Caki2 (cell line): ENCODE measurements at regions not wholly inside any gene's neighbourhood (a gene's known extent, or its start where the extent isn't known, plus 50 kb on each side); places are given as distances from the start of the nearest gene placed in this dataset.

Experiments
- DNase-seq: peaks from one replicate; pipeline ENCODE4 v3.0.0-alpha.2; 2015; ENCODE audit warnings: low read depth
- in situ Hi-C: cut with HindIII; loops from 2 replicates; pipeline ENCODE4 v1.10.0; 2016; ENCODE audit warnings: low sequenced_read_pairs, low pct_unique_long_range_greater_than_20kb, mixed read lengths

DNA sequence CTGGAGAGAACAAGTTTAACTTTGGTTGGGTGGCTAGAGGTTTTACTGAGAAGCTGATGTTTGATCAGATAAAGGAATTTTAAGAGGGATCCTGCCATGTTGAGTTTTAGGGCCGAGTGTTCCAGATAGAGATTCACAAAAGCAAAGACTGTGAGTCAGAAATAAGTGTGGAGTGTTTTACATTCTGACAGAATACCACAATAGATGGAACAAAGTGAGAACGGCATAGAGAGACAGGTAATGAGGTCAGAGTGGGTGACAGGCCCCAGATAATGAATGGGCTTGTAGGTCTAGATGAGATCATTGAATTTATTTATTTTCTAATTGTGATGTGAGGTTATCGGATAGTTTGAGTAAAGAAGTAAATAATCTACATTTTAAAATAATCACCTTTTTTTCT is 502.6 kb downstream of the EPHA5 start:
- DNase-seq, result no peak
- in situ Hi-C loops, result no loop called here

DNA sequence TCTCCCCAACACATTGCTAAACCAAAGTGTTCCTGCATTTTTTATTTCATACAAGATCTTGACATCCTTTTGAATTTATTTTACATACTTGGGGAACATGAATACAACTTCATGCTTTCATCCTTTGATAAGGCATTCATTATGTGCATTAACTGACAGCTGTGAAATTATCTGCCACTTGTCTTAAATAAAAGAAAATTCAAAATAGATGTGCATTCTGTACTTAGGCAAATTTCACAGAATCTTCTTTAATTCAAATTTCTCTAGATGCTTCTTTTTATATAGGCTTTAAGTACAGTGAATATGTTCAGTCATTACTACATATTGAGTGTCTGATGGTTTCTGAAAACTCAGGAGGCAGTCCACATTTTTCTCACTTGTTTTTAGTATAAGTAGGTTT is 518.1 kb downstream of the EPHA5 start:
- DNase-seq, result no peak
- in situ Hi-C loops, result no loop called here

DNA sequence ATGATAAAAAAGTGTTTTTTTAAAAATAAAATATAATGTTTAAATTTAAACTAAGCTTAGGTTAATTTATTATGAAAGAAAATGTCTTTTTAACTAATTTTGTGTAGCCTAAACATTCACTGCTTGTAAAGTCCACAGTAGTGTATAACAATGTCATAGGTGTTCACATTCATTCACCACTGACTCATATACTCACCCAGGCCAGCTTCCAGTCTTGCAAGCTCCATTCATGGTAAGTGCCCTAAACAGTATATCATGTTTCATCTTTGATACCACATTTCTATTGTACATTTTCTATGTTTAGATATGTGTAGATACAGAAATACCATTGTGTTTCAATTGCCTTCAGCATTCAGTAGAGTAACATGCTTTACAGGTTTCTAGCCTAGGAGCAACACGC is 530.3 kb downstream of the EPHA5 start:
- in situ Hi-C loops, result no loop called here
- no peak for DNase-seq

DNA sequence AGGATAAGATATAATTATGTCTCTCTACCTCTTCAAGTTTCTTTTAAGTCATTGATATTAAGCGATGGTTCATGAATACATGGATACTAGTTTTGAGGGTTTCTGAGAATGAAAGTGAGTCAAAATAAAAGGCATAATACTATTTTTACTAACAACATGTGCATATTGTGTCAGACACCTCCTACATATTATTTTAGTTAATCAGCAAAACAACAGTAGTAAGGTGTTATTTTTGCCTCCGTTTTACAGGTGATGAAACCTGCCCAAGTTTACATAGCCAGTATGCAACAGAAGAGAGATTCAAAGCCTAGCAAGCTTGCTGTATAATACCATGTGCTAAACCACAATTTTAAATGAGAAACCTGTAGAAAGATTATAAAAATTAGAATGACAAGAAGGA is 544.1 kb downstream of the EPHA5 start:
- DNase-seq, result no peak
- in situ Hi-C loops, result no loop called here

DNA sequence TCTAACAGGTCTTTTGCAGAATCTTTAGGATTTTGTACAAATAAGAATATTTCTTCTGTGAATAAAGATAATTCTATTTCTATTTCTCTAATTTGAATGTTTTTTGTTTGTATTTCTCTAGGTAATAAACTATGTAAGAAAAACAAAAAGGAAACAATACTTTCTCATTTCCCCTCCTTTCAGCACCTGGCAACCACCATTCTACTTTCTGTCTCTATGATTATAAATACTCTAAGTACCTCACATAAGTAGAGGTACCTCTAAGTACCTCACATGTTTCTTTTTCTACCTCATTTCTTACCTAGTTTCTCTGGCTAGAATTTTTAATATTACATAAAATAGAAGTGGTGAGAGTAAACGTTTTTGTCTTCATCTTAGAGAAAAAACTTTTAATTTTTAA is 550.0 kb downstream of the EPHA5 start:
- no peak for DNase-seq
- in situ Hi-C loops, result no loop called here

DNA sequence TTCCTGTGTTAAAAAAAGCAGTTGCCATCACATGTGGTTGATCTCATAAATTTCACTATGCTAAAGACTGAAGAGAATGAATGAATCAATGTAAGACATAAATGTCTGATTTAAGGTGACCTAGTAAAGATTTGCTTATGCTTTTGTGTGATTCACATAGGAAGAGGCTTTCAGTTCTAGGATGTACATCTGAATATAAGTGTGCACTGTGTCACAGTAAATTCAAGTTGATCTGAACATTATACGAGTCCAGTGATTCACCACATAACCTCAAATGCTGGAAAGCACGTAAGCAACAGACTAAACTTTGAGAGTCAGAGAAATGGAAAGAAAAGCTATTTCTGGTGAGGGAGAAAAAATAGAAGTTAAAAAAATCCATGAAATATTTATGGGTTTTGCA is 567.9 kb downstream of the EPHA5 start:
- in situ Hi-C loops, result no loop called here
- DNase-seq, result no peak

DNA sequence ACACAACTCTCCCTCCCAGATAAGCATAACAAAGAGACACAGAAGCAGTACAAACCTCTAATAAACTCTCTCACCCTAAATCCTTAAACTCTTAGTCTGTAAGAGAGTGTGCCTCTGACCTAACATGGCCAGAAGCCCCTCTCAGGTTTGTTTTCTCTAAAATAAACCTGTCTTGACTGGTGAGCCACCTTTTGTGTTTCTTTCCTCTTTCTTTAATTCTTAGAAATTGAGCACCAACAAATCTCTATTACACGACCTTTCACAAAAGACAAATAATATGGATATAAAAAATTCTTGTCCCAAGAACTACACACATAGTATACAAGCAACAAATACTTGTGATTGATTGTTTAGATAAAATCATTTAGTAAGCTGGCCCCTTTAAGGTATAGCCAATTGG is 573.7 kb downstream of the EPHA5 start:
- DNase-seq, result peak; percentile 0
- in situ Hi-C loops, result no loop called here

DNA sequence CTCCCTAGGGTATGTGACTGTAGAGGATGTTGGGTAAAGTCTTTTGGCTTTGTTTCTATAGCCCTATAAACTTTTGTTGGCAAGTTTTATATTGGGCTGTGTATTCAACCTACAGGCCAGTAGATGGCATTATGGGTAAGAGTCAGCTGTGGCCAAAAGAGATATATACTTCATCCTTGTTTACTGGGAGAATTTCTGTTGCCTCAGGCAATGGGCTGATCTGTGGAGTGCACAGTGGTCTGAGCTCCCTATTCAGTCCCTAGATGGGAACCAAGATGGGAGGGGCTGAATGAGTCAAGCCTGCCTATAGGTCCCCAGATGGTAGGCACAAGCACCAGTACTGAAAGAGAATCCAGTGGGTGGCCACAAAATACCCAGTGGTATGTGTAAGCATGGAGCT is 580.6 kb downstream of the EPHA5 start:
- DNase-seq, result peak; percentile 10
- in situ Hi-C loops, result no loop called here

DNA sequence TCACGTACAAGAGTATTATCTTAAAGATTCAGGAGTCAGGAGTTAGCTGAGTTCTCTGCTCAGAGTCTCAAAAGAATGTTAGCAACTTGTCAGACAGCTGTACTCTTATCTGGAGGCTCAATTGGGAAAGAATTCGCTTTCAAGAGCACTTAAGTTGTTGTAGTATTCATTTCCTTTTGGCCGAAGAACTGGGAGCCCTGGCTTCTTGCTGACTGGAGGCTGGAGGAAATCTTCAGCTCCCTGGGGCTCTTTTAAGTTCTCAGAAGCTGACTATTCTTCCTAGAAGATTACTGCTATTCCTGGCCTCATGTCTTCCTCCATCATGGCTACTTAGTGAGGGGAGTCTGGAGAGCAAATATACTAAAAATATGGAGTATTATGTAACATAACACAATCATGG is 587.2 kb downstream of the EPHA5 start:
- in situ Hi-C loops, result no loop called here
- no peak for DNase-seq

DNA sequence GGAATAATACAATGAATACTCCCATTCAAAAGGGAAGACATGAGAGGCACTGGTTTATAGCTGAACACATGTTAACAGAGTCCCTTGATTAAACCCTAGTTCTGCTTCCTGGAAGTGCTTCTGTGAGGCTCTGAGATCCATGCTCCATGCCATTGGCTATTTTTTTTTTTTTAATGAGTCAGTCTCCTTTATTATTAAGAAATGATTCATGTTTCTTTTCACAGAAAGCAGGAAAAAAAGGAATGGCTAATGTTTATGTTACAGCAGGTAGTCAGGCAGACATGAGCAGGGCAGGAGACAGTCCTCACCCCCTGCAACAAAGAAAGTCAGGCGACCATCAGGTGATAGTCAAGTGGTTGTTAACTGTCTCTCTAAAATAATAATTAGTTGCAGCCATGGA is 598.7 kb downstream of the EPHA5 start:
- DNase-seq, result peak; percentile 6
- in situ Hi-C loops, result no loop called here

DNA sequence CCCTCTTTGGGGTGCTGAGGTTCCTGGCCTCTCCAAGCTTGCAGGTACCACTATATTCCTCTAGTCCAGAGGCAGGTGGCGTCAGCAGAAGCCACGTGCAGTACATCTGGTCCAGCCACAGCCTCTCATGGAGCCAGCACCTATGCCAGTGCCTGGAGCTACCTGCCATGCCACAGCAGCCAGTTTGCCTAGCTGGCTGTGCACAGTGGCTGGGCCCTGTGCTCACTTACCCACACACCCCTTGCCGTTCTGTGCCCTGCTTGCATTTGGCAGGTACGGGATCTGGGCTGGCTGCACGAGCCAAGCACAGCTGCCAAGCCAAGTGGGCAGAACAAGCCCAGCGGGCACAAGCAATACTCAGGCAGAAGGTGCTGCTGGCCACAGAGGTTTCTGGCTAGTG is 601.1 kb downstream of the EPHA5 start:
- DNase-seq, result no peak
- in situ Hi-C loops, result no loop called here

DNA sequence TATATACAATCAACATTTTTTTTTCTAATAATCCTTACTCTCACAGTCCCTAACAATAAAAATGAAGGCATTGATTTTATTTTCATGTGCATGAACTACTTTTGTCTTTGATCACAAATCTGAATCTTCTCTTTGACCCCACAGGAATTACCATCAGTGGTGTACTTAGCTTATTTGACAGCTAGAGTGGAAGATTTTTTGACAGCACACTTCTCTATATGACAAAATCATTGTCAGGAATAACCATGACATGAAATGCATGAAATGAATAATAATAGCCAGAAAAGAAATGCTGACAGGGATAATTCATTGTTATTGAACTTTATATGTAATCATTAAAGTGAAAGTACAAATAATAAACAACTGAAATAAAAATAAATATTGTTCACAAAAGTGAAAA is 604.2 kb downstream of the EPHA5 start:
- in situ Hi-C loops, result no loop called here
- no peak for DNase-seq

DNA sequence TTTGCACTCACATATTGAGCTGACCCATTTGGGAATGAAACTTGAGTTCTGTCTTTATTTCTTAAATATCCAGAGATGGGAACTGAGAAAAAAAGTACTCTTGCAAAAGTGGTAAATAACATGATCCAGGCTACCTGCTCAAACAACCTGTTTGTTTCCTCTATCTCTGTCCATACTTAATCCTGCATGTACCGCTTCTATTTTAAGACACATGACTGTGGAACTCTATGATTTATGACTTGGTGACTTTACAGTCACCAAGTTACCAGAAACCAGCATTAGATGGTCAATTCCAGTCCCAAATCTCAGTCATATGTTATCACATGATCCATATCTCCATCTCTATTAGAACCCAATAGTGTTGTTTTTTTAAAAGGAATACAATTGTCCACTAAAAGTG is 606.7 kb downstream of the EPHA5 start:
- DNase-seq, result no peak
- in situ Hi-C loops, result no loop called here

DNA sequence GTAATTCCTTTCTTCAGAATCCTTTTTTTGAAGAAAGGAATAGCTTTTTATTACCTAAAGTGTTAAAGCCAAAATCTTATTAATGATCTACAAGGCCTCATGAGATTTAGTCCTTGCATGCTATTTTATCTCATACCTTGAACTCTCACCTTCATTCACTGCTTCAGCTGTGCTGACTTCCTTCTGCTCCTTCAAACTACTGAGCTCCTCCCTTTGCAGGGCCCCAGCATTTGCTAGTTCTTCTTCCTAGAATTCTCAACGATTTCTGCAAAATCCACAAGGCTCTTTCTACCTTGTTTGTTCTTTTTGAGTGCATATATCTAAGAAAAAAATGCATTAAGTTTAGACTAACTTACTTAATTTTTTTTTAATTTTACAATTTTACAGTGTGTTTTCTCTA is 619.5 kb downstream of the EPHA5 start:
- in situ Hi-C loops, result no loop called here
- DNase-seq, result no peak

DNA sequence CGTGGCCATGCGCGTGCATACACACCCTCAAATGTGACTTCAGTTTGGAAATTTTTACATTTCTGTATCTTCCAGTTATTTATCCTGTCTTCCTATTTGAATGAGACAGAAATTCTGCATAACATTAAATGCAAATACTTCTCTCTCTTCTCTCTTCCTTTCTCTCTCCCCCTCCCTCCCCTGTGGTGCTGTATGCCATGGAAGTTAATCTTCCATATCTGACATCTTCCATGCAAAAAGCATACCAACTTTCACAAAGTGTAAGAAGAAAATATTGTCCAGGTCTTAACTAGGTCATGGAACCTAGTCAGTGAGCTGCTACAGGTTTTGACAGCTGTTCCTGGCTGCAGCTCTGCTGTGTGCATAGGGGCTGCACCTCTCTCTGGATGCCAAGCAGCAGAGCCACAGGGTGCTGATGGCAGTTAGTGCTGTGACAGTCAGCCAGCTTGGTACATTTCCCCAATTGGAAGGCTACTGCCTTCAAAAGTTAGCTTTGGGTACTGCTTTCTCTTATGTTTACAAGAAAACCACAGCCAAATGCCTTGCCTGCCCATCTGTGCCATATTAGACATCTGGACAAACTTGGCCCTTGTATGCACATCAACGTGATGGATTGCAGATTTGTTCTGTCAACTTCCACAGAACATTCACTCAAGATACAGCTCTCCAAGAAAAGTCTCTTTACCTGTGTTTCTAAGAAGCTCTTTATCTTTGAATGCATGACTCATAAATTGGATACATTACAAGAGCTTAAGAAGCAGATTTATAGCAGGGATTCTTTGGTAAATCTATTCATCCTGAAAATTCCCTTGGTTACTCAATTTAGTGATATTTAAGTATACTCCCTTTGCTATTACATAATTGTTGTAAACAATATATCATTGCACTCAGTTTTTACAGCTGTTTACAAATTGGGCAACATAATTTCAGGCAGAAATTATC is 623.8 kb downstream of the EPHA5 start:
- in situ Hi-C loops, result no loop called here
- peak; percentile 32 for DNase-seq

DNA sequence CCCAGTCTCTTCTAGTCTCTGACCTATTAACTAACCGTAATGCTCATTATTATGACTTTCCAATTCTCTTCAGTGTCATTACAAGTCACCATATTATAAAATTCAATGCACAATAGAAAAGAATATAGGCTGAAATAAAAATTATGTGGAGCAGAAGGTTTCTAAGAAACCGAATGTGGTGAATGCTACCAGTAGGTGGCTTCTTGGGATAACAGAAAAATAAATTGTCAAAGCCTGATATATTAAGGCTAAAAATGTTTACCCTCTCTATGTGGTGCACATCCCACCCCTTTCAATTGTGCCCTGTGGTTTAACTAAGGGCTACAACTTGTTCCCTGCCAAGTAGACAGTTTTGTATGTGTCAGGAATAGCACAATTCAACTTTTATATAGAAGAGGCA is 624.6 kb upstream of the TECRL start:
- in situ Hi-C loops, result no loop called here
- DNase-seq, result no peak

DNA sequence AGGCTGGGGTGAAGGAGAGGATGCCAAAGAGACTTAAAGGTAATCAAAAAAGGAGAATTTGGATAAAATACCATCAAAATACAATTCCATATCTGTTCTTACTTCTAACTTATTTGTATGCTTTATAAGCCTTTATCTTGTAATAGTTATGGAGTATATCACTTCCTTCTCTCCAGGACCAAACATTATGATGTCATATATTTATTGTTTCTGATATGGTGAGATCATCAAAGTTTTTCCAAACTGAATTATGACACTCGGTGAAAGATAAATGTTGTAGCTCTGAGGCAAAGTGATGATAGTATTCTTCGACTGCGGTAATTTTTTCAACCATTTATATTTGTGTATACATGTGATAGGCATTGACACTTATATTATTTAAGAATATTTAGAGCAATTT is 619.3 kb upstream of the TECRL start:
- no peak for DNase-seq
- in situ Hi-C loops, result no loop called here

DNA sequence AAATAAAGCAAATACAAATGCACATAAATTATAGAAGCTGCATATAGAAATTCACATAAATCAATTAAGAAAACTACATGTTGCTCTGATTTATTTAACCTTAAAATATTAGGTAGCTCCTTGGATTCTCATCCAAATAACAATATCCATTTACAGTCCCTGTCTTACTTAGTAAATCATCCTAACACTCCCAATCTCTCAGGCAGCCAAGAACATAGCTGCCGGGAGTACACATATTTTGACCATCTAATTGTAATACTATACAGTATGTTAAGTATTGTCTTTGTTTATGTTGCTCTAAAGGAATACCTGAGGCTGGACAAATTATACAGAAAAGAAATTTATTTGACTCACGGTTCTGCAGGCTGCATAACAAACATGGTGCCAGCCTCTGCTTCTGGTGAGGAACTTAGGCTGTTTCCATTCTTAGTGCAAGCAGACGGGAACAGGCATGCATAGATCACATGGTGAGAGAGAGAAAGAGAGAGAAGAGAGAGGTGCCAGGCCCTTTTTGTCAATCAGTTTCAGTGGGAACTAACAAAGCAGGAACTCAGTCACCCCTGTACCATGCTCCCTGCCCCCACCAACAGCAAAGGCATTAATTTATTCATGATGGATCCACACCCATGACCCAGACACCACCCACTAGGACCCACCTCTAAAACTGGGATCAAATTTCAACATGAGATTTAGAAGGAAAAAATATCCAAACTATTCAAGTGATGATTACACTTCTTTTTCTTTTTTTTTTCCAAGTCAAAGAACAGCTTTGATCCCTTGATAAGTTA is 614.8 kb upstream of the TECRL start:
- peak; percentile 2 for DNase-seq
- in situ Hi-C loops, result no loop called here

DNA sequence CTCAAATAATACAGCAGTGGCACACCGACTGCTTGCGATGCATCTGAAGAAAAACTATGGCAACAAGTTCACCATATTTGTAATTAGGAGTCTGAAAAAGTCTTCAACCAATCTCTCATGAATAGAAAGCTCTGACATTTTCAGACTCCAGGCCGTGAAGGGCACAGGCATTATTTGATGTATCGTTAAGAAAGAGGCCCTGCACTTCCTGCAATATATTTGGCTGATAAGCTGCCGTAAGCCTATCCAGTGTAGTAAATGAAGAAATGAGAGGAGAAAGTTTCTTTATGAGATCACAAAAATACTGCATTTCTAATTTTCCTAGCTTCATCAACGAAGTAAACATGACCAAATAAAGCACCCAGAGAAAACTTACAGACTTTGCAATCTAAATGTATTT is 613.8 kb upstream of the TECRL start:
- DNase-seq, result no peak
- in situ Hi-C loops, result no loop called here

DNA sequence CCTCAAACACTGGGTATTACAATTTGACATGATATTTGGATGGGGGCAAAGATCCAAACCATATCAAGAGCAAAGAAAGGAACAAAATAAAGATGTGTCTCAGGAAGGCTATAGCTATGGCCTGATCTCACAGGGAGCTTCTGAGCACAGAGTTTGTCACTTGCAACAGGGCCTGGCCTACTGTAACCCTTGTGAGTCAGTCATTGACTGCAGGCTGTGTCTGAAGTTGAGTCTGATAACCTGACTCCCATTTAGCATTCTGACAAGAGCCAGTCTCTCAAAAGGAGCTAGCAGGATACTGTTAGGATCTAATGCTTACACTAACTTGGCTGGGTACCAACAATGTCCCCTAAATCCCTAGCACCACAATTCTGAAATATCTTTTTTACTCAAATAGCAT is 612.5 kb upstream of the TECRL start:
- in situ Hi-C loops, result no loop called here
- DNase-seq, result no peak
